ENCODE measurements at regions not wholly inside any gene's neighbourhood (a gene's known extent, or its start where the extent isn't known, plus 50 kb on each side); places are given as distances from the start of the nearest gene placed in this dataset.
"Not testable (repeated sequence)": the region's sequence is repeated elsewhere in the genome, so short reads cannot be mapped to it uniquely, and the experiment has no call there.

DNA sequence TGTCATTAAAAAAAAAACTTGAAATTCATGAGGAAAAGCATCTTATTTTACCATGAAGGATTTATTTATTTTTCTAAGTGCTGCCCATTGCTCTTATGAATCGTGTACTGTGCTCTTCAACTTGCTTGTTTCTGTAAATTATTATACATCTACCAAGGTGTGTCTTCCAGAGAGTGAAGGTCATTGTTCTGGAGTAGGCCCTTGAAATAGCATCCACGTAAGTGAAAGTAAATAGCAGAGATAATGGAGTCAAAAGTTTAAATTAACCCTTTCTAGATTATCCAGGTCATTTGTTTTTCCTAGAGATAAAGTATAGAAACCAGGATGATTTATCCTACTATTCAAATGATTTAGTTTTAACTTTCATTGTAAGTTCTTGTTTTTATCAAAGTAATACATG lies 473.1 kb downstream of the DIRAS2 start:
- Histone ChIP-seq H3K27me3 (ENCODE audit: control insufficient read depth, insufficient read depth, low read length) (no peaks in the 10 kb centered on the region), H3K4me3 (ENCODE audit: low read depth, low read length) (no peak overlapping the region), H3K9me3 (ENCODE audit: control insufficient read depth, insufficient read depth, low read length) (no peaks in the 10 kb centered on the region), H3K27ac (ENCODE audit: low read depth, low read length) (no peak overlapping the region)
- no peak for DNase-seq (ENCODE audit: low read depth, low spot score)
- ChIA-PET CTCF (interaction anchor here (0.7 to 1.1 kb wide), 2 partner anchors 11 to 27 kb away, joined by 3 read pairs; no protein-coding TSS in a partner anchor), POLR2A (no interaction called here)
- TF ChIP-seq, protein P1, sequence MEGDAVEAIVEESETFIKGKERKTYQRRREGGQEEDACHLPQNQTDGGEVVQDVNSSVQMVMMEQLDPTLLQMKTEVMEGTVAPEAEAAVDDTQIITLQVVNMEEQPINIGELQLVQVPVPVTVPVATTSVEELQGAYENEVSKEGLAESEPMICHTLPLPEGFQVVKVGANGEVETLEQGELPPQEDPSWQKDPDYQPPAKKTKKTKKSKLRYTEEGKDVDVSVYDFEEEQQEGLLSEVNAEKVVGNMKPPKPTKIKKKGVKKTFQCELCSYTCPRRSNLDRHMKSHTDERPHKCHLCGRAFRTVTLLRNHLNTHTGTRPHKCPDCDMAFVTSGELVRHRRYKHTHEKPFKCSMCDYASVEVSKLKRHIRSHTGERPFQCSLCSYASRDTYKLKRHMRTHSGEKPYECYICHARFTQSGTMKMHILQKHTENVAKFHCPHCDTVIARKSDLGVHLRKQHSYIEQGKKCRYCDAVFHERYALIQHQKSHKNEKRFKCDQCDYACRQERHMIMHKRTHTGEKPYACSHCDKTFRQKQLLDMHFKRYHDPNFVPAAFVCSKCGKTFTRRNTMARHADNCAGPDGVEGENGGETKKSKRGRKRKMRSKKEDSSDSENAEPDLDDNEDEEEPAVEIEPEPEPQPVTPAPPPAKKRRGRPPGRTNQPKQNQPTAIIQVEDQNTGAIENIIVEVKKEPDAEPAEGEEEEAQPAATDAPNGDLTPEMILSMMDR (IDR thresholded peaks at IDR 0.05; ENCODE audit: low read depth, low read length): no peak

- H3K27ac ChIP-seq (ENCODE audit: low read depth, low read length); H3K9me3 ChIP-seq (ENCODE audit: control insufficient read depth, insufficient read depth, low read length); DNase-seq (ENCODE audit: low read depth, low spot score); H3K4me3 ChIP-seq (ENCODE audit: low read depth, low read length); H3K27me3 ChIP-seq (ENCODE audit: control insufficient read depth, insufficient read depth, low read length); POLR2A ChIA-PET; CTCF ChIA-PET: not testable (repeated sequence)
Measured at GRCh38 chr9:90173935-90174334, 468.7 kb downstream of the DIRAS2 start.

- H3K9me3 ChIP-seq (ENCODE audit: control insufficient read depth, insufficient read depth, low read length); CTCF ChIA-PET; H3K27me3 ChIP-seq (ENCODE audit: control insufficient read depth, insufficient read depth, low read length); DNase-seq (ENCODE audit: low read depth, low spot score); H3K4me3 ChIP-seq (ENCODE audit: low read depth, low read length); POLR2A ChIA-PET; H3K27ac ChIP-seq (ENCODE audit: low read depth, low read length): not testable (repeated sequence)
Measured at GRCh38 chr9:90174346-90174745, 468.3 kb downstream of the DIRAS2 start.

GRCh38 chr9:90175257-90175656 lies 467.4 kb downstream of the DIRAS2 start:
- TF ChIP-seq, protein P1 (IDR thresholded peaks at IDR 0.05; ENCODE audit: low read depth, low read length): no peak
- DNase-seq (ENCODE audit: low read depth, low spot score): no peak
- CTCF ChIA-PET: no interaction called here
- Histone ChIP-seq H3K4me3 (ENCODE audit: low read depth, low read length) (no peak overlapping the region), H3K27me3 (ENCODE audit: control insufficient read depth, insufficient read depth, low read length) (no peaks in the 10 kb centered on the region), H3K27ac (ENCODE audit: low read depth, low read length) (no peak overlapping the region), H3K9me3 (ENCODE audit: control insufficient read depth, insufficient read depth, low read length) (no peaks in the 10 kb centered on the region)
- POLR2A ChIA-PET: no interaction called here

DNA sequence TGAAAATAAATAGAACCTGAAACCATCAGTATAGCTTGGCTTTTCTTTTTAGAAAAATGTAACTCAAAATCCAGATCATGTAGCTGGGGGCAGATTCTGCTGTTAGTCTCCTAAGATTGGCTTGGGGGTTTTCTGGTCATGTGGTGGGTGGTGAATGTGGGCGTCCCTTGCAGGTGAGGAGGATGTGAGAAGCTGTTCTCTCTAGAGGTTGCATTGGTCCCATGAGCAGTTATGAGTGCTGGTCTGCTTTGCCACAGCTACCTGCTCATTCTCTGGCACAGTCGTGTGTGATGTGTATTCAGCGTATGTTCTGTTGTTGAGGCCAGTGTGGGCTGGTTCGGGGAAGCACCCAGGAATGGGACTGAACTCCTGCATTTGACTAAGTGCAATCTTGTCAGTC lies 466.8 kb downstream of the DIRAS2 start:
- TF ChIP-seq, protein P1 (IDR thresholded peaks at IDR 0.05; ENCODE audit: low read depth, low read length): no peak
- Histone ChIP-seq H3K27ac (ENCODE audit: low read depth, low read length) (no peak overlapping the region), H3K4me3 (ENCODE audit: low read depth, low read length) (no peak overlapping the region), H3K27me3 (ENCODE audit: control insufficient read depth, insufficient read depth, low read length) (no peaks in the 10 kb centered on the region), H3K9me3 (ENCODE audit: control insufficient read depth, insufficient read depth, low read length) (no peaks in the 10 kb centered on the region)
- DNase-seq (ENCODE audit: low read depth, low spot score): no peak
- ChIA-PET CTCF (no interaction called here), POLR2A (no interaction called here)

GRCh38 chr9:90176901-90177300 lies 465.7 kb downstream of the DIRAS2 start:
- ChIA-PET CTCF (no interaction called here), POLR2A (no interaction called here)
- TF ChIP-seq, protein P1 (IDR thresholded peaks at IDR 0.05; ENCODE audit: low read depth, low read length): no peak
- DNase-seq (ENCODE audit: low read depth, low spot score): no peak
- H3K27ac ChIP-seq (ENCODE audit: low read depth, low read length): no peak overlapping the region
- no peak overlapping the region for H3K4me3 ChIP-seq (ENCODE audit: low read depth, low read length)
- H3K9me3 ChIP-seq (ENCODE audit: control insufficient read depth, insufficient read depth, low read length): no peaks in the 10 kb centered on the region
- no peaks in the 10 kb centered on the region for H3K27me3 ChIP-seq (ENCODE audit: control insufficient read depth, insufficient read depth, low read length)

Data from AG04450 (cell line).